ENCODE measurements at regions not wholly inside any gene's neighbourhood (a gene's known extent, or its start where the extent isn't known, plus 50 kb on each side); places are given as distances from the start of the nearest gene placed in this dataset.

GRCh38 chr5:85602843-85603242, 1014.9 kb upstream of the COX7C start (continued):
- TF ChIP-seq ATF3 (IDR thresholded peaks at IDR 0.05; ENCODE audit: insufficient read depth, low read depth, low read length) (no peak), TBP (IDR thresholded peaks at IDR 0.05; ENCODE audit: low read depth, low read length) (no peak), ATF2 (IDR thresholded peaks at IDR 0.05; ENCODE audit: low read length) (no peak), BACH1 (IDR thresholded peaks at IDR 0.05; ENCODE audit: low read length) (no peak), CTBP2 (IDR thresholded peaks at IDR 0.05; ENCODE audit: borderline replicate concordance, insufficient read depth, insufficient read length, low read length) (no peak), SIRT6 (IDR thresholded peaks at IDR 0.05; ENCODE audit: low read length) (no peak), CHD1 (IDR thresholded peaks at IDR 0.05; ENCODE audit: low read depth, low read length) (no peak), EZH2 (IDR thresholded peaks at IDR 0.05; ENCODE audit: low read depth, low read length, severe bottlenecking) (no peak), ASH2L (IDR thresholded peaks at IDR 0.05; ENCODE audit: low read length) (no peak), CEBPB (IDR thresholded peaks at IDR 0.05; ENCODE audit: low read depth, low read length) (no peak), SUZ12 (IDR thresholded peaks at IDR 0.05; ENCODE audit: low read length) (no peak), RBBP5 (IDR thresholded peaks at IDR 0.05; ENCODE audit: borderline replicate concordance, low read depth, low read length) (no peak), SAP30 (IDR thresholded peaks at IDR 0.05; ENCODE audit: insufficient read depth, insufficient replicate concordance, low read length) (no peak), USF2 (IDR thresholded peaks at IDR 0.05; ENCODE audit: low read length) (no peak), ZNF274 (IDR thresholded peaks at IDR 0.05; ENCODE audit: borderline replicate concordance, extremely low read depth, low read length) (no peak), CTCF (IDR thresholded peaks at IDR 0.05; ENCODE audit: control extremely low read depth in 1 of 3, insufficient read depth in 1 of 3, low read depth in 1 of 3, low read length in 3 of 3) (no peak), RXRA (IDR thresholded peaks at IDR 0.05; ENCODE audit: insufficient read depth, low read depth, low read length) (no peak), RFX5 (IDR thresholded peaks at IDR 0.05; ENCODE audit: borderline replicate concordance, low read depth, low read length) (no peak)

Measured in H1 (cell line).